GM19463 (cell line): ENCODE measurements at regions not wholly inside any gene's neighbourhood (a gene's known extent, or its start where the extent isn't known, plus 50 kb on each side); places are given as distances from the start of the nearest gene placed in this dataset.
"Not testable (repeated sequence)": the region's sequence is repeated elsewhere in the genome, so short reads cannot be mapped to it uniquely, and the experiment has no call there.

Experiments
- ATAC-seq: cut with Tn5 transposase; IDR thresholded peaks from one replicate; pipeline ENCODE4 v1.9.1; 2021; ENCODE audit warnings: mild to moderate bottlenecking, moderate library complexity; ENCODE audit not compliant: unreplicated experiment

DNA sequence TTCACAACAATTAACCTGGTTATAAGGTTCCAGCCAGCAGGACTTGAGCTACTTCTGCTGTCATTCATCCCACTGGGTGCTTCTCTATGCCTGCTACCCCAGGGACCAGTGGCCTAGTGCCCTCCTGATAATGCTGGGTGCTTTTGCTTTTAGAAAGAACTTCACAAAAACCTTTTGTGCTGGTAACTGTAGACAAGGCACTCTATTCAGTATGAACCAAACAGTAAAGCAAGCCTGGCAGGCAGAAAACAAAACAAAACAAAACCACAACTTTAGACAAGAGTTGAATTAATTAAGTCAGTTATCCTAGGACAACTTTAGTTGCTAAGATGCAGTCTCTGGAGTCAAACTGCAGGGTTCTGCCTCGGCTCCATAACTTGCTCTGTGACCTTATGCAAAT, 61.9 kb upstream of the ADGRL2 start:
- no peak for ATAC-seq

DNA sequence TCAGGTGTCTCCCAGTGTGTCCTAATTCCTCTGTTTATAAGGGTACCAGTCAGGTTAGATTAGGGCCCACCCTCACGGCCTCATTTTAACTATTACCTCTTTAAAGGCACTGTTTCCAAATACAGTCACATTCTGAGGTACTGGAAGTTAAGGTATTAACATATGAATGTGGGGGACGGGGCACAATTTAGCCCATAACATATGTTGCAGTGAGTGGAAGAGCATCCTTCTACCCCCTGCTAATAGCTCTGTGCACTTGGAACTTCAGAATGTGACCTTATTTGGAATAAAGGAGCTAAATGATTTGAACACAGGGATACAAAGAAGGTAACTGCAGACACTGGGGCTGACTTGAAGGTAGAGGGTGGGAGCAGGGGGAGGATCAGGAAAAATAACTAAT, 67.3 kb upstream of the ADGRL2 start:
- ATAC-seq, result no peak

GRCh38 chr1:81731989-81732388, 68.7 kb upstream of the ADGRL2 start:
- no peak for ATAC-seq

DNA sequence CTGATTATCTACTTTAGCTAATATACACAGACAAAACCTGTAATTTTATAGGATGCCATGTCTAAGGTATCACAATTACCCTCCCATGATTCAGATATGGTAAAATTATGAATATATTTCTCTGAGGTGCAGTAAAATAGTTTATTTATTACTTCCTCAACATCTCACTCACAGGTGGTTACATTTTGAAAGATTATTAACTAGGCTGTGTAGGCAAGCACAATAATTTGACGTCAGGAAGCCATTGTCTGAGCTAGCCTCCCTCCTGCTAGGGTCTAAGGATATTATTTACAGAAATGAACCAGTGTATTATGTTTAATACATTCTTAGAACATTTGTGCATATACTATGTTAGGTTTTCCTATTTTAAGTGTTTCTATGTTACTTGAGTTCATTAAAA, 69.9 kb upstream of the ADGRL2 start:
- ATAC-seq, result peak; percentile 78

- peak; percentile 47 for ATAC-seq
Measured at GRCh38 chr1:81730299-81730698, 70.4 kb upstream of the ADGRL2 start.

- ATAC-seq, result no peak
Measured at GRCh38 chr1:81729818-81730217, 70.9 kb upstream of the ADGRL2 start.

- ATAC-seq, result no peak
Measured at GRCh38 chr1:81729239-81729638, 71.5 kb upstream of the ADGRL2 start.

DNA sequence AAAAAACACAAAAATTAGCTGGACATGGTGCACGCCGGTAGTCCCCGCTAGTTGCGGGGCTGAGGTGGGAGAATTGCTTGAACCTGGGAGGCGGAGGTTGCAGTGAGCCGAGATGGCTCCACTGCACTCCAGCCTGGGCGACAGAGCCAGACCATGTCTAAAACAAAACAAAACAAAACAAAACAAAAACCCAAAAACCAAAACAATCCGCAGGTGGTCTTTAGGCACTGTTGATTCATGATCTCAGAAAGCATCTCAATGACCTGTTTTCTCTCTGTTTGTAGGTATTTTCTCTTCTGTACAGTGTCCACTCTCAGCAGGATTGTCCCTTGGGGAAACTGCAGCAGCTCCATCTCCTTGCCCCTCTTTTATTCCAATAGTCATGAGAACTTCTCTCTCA, 74.9 kb upstream of the ADGRL2 start:
- ATAC-seq, result no peak

DNA sequence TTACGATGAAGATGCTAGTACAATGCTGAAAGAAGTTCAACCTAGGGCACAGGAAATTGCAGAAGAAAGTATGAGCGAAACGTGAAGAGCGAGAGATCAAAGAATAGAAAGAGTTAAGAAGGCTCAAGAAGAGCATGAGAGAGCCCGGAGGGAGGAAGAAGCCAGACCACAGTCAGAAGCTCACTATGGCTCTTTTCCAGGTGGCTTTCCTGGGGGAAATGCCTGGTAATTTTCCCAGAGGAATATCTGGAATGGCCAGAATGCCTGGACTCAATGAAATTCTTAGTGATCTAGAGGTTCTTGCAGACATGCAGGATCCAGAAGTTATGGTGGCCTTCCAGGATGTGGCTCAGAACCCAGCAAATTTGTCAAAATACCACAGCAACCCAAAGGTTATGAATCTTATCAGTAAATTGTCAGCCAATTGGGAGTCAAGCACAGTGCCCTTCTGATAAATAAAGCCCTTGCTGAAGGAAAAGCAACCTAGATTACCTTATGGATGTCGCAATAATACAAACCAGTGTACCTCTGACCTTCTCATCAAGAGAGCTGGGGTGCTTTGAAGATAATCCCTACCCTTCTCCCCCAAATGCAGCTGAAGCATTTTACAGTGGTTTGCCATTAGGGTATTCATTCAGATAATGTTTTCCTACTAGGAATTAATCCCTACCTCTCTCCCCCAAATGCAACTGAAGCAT, 78.0 kb upstream of the ADGRL2 start:
- not testable (repeated sequence) for ATAC-seq

DNA sequence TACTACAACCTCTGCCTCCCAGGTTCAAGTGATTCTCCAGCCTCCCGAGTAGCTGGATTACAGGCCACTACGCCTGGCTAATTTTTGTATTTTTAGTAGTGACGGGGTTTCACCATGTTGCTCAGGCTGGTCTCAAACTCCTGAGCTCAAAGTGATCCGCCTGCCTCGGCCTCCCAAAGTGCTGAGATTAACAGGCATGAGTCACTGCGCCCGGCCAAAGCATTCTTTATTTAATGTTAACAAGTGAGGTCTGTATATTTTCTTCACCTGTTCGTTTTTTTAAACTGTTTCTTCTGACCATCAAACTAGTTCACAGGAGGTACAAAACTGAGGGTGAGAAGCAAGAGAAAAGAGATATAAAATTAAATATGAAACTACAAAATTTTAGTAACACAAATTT, 80.5 kb upstream of the ADGRL2 start:
- not testable (repeated sequence) for ATAC-seq

GRCh38 chr1:81717230-81717629, 83.5 kb upstream of the ADGRL2 start:
- ATAC-seq, result no peak

DNA sequence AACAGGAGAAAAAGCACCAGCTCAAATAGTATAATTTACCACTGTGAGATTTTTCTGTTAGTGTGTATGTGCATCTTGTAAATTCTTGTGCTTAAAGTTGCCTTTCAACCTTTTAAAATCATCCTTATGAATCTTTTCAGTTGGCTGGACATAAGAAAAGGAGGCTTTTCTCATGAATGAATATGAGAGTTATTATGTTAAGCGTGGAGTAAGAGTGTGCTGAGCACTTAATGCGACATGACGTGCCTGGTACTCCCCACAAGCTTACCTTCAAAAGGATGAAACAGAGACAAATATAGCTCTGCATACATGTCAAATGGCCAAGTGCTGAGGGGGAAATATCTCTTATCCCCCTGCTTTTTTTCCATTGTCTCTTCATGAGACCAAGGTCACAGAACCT, 85.3 kb upstream of the ADGRL2 start:
- no peak for ATAC-seq

- ATAC-seq, result no peak
Measured at GRCh38 chr1:81714636-81715035, 86.1 kb upstream of the ADGRL2 start.

GRCh38 chr1:81712425-81712824, 88.3 kb upstream of the ADGRL2 start:
- ATAC-seq, result no peak

DNA sequence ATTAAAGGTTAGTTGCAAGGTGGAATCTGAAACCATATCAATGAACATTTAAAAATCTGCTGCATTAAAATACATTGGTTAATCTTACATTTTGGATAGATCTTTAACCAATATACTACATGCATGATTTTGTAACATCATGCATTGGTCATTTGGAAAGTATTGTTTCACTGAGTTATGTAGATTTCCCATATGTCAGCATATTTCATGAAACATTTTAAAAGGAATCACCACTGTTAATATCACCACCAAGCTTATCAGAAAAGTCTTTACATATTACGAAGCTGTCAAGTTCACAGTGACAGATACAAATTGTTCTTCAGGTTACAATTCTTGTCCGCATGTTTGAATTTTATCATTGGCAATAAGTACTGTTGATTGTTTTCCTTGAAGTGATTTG, 89.9 kb upstream of the ADGRL2 start:
- no peak for ATAC-seq

- ATAC-seq, result no peak
Measured at GRCh38 chr1:81708250-81708649, 92.5 kb upstream of the ADGRL2 start.

DNA sequence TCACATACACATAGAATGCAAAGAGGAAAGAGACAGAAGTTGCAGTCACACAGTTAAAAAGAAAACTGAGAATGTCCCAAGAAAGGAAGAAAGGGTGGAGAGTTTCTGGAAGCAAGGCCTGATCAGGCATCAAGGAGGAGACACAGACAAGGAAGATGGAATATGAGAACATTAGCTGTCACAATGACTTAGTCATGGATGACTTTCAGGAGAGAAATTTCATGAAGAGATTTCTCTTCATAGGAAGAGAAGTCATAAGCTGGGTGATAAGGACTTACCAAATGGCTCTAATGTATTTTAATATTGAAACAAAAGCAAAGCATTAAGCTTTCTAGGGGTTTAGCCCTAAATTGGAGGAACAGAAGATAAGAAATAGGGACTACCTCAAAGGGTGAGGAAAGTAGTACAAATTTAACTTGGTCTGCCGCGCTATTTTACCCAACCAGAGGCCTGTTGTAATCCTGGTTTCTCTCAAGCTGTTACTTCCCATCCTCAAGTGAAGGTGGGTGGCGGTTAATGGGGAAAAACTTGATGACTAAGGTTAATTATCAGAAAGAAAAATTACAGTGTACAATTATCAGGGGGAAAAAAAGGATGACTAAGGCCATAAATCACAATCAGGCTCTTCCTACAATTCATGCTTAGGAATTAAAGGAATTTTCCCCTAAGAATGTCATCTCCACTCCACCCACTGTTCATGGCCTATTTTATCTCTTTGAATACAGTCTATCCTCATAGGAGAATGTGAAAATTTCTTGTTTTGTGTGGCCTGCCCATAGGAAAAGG, 93.9 kb upstream of the ADGRL2 start:
- no peak for ATAC-seq

DNA sequence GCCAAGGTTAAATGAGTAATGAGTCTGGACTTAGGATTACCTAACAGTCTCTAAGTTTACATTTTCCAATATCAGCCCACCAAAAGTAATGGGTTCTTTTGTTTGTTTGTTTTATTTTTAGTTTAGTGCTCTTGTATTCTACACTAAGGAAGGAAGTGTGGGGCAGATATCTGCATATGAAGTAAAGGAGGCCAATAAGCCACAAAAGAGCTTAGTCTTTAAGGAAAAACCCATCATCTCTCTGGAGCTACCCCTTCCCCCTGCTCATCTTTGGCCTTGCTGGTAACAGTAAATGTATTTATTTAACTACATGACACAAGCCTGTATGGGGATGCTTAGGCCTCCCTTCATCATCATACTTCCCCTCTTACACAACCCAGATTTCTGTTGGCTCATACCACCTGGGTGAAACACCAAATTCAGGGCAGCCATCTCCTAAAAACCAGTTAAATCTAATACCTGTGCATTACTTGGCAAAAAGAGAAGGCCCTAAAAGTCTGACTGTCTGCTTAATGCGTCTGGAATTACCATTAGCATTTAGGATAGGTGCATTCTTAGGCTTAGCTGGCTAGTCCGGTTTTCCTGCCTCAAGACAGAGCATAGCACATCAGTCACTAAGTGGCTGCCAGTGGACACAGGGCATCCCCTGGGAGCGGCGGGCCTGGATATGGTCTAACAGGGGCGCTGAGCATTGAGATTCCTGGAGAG, 96.8 kb upstream of the ADGRL2 start:
- no peak for ATAC-seq

DNA sequence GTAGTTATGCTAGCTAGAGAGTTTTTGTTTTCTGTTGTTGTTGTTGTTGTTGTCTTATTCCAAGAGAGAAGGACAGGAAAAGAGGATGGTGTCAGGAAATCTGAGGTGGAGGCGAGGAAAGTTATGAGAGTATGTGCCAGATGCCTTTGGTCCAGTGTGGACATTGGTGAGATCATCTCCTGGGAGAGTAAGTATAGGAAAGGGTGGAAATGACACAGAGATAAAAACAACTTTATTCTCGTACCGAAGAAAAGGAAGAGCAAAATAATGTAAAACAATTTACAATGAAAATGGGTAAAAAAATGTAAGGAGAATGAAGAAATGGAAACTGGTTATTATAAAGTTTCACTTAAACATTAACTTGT, 97.4 kb upstream of the ADGRL2 start:
- no peak for ATAC-seq

DNA sequence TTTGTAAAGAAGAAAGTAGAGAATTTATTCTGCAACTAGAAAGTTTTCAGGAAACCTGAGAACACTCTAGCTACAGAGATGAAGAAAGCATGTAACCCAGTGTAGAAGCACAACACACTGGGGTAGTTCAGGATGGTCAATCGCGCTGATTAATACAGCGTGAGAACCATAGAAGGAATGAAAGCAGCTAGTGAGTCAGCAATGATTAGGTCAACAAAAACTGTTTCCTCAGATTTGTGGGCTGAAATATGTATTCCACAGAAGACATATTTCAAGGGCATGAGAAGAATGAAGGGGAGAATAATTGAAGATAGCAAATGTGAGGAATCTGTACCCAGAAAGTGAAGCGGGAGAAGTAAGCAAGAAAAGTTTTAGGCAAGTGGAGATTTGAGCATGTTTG, 97.8 kb upstream of the ADGRL2 start:
- ATAC-seq, result peak; percentile 53

DNA sequence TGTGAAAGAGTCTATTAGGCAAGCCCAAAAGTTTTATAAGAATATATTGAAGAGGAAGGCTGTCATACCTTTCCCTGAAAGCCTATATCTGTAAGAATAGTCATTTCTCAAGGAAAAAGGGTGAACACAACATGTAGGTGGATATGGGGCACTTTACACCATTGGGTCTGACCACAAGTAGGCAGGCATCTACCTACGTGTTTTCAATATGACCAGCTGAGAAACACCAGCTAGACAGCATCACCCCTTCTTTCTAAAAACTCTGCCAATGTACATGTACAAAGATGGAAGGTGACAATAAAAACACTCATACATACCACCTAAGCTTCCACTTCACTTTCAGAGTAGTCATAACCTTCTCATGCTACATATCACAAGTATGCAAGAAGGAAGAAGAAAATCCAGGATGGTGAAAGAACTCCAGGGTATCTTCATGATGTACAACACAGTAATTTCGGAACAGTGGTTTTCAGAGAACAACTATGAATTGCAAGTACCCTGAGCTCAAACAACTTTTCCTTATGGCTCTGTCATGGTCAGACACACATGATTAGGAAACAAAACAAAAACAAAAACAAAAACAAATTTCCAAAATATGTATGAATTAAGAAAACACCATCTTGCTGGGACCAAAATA, 98.5 kb upstream of the ADGRL2 start:
- peak; percentile 52 for ATAC-seq
